ENCODE measurements at regions not wholly inside any gene's neighbourhood (a gene's known extent, or its start where the extent isn't known, plus 50 kb on each side); places are given as distances from the start of the nearest gene placed in this dataset.

DNA sequence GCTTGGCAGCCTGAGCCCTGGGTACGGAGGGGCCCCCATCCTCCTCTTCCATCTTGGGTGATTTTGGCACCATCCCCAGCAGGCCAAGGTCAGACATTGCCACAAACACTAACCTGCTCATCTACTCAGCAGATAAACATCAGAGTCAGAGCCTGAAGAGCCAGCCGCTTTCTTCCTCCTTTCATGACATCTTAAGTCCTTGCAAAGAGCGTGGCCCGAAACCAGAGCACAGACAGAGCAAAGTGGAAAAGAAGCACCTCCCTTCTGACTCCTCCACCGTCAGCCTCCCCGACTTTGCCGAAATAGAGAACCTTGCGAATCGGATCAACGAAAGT, 60.4 kb upstream of the RPH3AL start:
- TF ChIP-seq ZFX (IDR thresholded peaks at IDR 0.05) (no peak), CTCF (conservative IDR thresholded peaks at IDR 0.05) (no peak)
- H3K27ac ChIP-seq: peak overlapping the region; percentile 1; the same call in 1 of the 2 replicates

GRCh38 chr17:412211-413015, 59.8 kb upstream of the RPH3AL start:
- H3K27ac ChIP-seq: peak overlapping the region; percentile 1; the same call in 1 of the 2 replicates
- TF ChIP-seq CTCF (conservative IDR thresholded peaks at IDR 0.05): peak; percentile 92
- no peak for TF ChIP-seq ZFX (IDR thresholded peaks at IDR 0.05)

DNA sequence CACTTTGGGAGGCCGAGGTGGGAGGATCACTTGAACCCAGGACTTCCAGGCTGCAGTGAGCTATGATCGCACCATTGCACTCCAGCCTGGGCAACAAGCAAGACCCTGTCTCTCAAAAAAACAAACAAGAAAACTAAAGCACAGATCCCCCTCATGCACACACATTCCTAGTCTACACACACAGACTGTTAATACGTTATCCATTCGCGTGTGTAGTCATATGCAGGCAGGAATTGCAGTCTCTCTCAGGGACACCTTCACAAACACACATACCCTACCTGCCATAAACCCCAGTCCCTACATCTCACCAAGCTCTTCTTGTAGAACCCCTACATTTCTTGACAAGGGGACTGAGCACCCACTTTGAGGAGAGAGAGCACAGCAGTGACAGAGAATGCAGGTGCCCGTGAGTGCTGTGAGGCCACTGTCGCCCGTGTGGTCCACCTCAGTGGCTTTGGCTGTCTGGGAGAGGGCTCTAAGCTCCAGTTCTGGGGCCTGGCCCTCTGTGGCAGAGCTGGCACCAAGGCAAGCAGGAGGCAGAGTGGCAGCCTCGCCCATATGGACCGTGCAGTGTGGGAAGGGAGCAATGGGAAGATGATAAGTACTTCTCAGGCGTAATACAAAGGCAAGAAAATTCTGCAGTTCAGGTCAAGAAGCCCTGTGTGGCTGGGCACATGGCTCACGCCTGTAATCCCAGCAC, 59.0 kb upstream of the RPH3AL start:
- no peak overlapping the region; the same call in 1 of the 2 replicates for H3K27ac ChIP-seq
- no peak for TF ChIP-seq ZFX (IDR thresholded peaks at IDR 0.05)

- TF ChIP-seq ZFX (IDR thresholded peaks at IDR 0.05) (no peak), CTCF (conservative IDR thresholded peaks at IDR 0.05) (no peak)
- H3K27ac ChIP-seq: peak overlapping the region; percentile 74
These were observed 58.2 kb upstream of the RPH3AL start for GRCh38 chr17:410543-411401.

DNA sequence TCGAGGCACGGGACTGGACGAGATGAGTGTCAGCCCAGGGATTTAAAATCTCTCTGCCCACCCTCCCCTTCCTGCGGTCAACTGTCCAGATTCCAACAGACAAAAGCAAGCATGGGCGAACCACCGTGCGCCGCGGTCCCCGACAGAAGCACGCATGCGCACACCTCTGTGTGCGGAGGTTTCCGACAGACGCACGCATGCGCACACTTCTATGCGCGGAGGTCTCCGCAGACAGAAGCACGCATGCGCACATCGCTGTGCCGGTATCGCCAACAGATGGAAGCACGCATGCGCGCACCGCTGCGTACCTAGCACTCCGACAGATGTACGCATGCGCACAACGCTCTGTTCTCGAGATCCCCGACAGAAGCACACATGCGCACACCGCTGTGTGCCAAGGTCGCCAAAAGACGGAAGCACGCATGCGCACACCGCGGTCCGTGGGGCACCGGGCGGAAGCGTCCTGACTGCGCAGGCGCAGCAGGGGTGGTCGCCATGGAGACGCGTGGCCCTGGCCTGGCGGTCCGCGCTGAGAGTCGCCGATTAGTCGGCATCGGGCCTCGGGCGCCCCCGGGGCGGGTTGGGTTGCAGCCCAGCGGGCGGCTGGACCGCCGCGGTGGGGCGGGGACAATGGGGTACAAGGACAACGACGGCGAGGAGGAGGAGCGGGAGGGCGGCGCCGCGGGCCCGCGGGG, 57.4 kb upstream of the RPH3AL start:
- TF ChIP-seq CTCF (conservative IDR thresholded peaks at IDR 0.05): no peak
- peak; percentile 58; the same call in 1 of the 2 replicates for TF ChIP-seq ZFX (IDR thresholded peaks at IDR 0.05)
- H3K27ac ChIP-seq: peak overlapping the region; percentile 74

- TF ChIP-seq ZFX (IDR thresholded peaks at IDR 0.05): no peak
- no peak for TF ChIP-seq CTCF (conservative IDR thresholded peaks at IDR 0.05)
- peak overlapping the region; percentile 74 for H3K27ac ChIP-seq
These were observed 56.8 kb upstream of the RPH3AL start for GRCh38 chr17:409308-409847.

GRCh38 chr17:404703-405102, 52.1 kb upstream of the RPH3AL start:
- no peak overlapping the region for H3K27ac ChIP-seq
- no peak for TF ChIP-seq CTCF (conservative IDR thresholded peaks at IDR 0.05)
- no peak for TF ChIP-seq ZFX (IDR thresholded peaks at IDR 0.05)

All from C4-2B (cell line).